ENCODE measurements at regions not wholly inside any gene's neighbourhood (a gene's known extent, or its start where the extent isn't known, plus 50 kb on each side); places are given as distances from the start of the nearest gene placed in this dataset.

- no peak for DNase-seq
- Histone ChIP-seq H3K4me3 (no peak overlapping the region), H3K9me2 (ENCODE audit: insufficient read depth) (no peaks in the 10 kb centered on the region), H3K27ac (no peak overlapping the region), H3K27me3 (ENCODE audit: insufficient read depth, low read depth) (no peaks in the 10 kb centered on the region), H2AFZ (no peak overlapping the region), H4K20me1 (ENCODE audit: insufficient read depth) (no peaks in the 10 kb centered on the region), H3K9me3 (ENCODE audit: insufficient read depth, low read depth) (no peaks in the 10 kb centered on the region), H3K4me2 (no peak overlapping the region), H3K36me3 (ENCODE audit: low read depth) (no peaks in the 10 kb centered on the region), H3K79me2 (ENCODE audit: low read depth) (no peaks in the 10 kb centered on the region), H3K4me1 (replicated peaks; ENCODE audit: insufficient read depth) (no peaks in the 10 kb centered on the region), H3F3A (ENCODE audit: insufficient read depth, low read depth) (no peaks in the 10 kb centered on the region)
- ChIA-PET POLR2A (ENCODE audit: unreplicated experiment) (no interaction called here), CTCF (no interaction called here)
- intact Hi-C loops (cut with micrococcal nuclease; ENCODE audit: unreplicated experiment), result loop anchor here (10.0 kb wide), 1 partner anchor 417 kb away; the partner anchor contains the start of genes NMBR and VTA1
- BruUV-seq (replicated peaks), result no TSS peak
- TF ChIP-seq CTCF (conservative IDR thresholded peaks at IDR 0.05), result no peak
Observed at GRCh38 chr6:142561511-142562265, 259.9 kb downstream of the ADGRG6 start.

GRCh38 chr6:142562865-142563264, 261.1 kb downstream of the ADGRG6 start:
- Histone ChIP-seq H3K4me3 (no peak overlapping the region), H3K4me2 (no peak overlapping the region), H4K20me1 (ENCODE audit: insufficient read depth) (no peaks in the 10 kb centered on the region), H3F3A (ENCODE audit: insufficient read depth, low read depth) (no peaks in the 10 kb centered on the region), H3K27me3 (ENCODE audit: insufficient read depth, low read depth) (no peaks in the 10 kb centered on the region), H2AFZ (no peak overlapping the region), H3K27ac (no peak overlapping the region), H3K9me2 (ENCODE audit: insufficient read depth) (no peaks in the 10 kb centered on the region), H3K79me2 (ENCODE audit: low read depth) (no peaks in the 10 kb centered on the region), H3K36me3 (ENCODE audit: low read depth) (no peaks in the 10 kb centered on the region), H3K9me3 (ENCODE audit: insufficient read depth, low read depth) (no peaks in the 10 kb centered on the region), H3K4me1 (replicated peaks; ENCODE audit: insufficient read depth) (no peaks in the 10 kb centered on the region)
- BruUV-seq (replicated peaks), result no TSS peak
- POLR2A ChIA-PET (ENCODE audit: unreplicated experiment), result no interaction called here
- no peak for TF ChIP-seq CTCF (conservative IDR thresholded peaks at IDR 0.05)
- TF ChIP-seq EZH2 (IDR thresholded peaks at IDR 0.05; ENCODE audit: low read depth), result no peak
- intact Hi-C loops (cut with micrococcal nuclease; ENCODE audit: unreplicated experiment), result loop anchor here (10.0 kb wide), 1 partner anchor 418 kb away; the partner anchor contains the start of genes NMBR and VTA1
- DNase-seq, result no peak
- CTCF ChIA-PET, result no interaction called here

GRCh38 chr6:142566628-142567396, 265.0 kb downstream of the ADGRG6 start:
- Histone ChIP-seq H3F3A (ENCODE audit: insufficient read depth, low read depth) (no peaks in the 10 kb centered on the region), H3K4me3 (no peak overlapping the region)

More at GRCh38 chr6:142566628-142567396, 265.0 kb downstream of the ADGRG6 start:
- Histone ChIP-seq H3K79me2 (ENCODE audit: low read depth) (no peaks in the 10 kb centered on the region), H4K20me1 (ENCODE audit: insufficient read depth) (no peaks in the 10 kb centered on the region), H3K9me3 (ENCODE audit: insufficient read depth, low read depth) (no peaks in the 10 kb centered on the region), H3K4me1 (replicated peaks; ENCODE audit: insufficient read depth) (peaks cover 20% of the 10 kb centered on the region), H3K36me3 (ENCODE audit: low read depth) (no peaks in the 10 kb centered on the region), H3K27me3 (ENCODE audit: insufficient read depth, low read depth) (no peaks in the 10 kb centered on the region), H2AFZ (no peak overlapping the region), H3K4me2 (no peak overlapping the region), H3K27ac (no peak overlapping the region), H3K9me2 (ENCODE audit: insufficient read depth) (no peaks in the 10 kb centered on the region)
- POLR2A ChIA-PET (ENCODE audit: unreplicated experiment), result no interaction called here
- TF ChIP-seq EZH2 (IDR thresholded peaks at IDR 0.05; ENCODE audit: low read depth), result no peak
- TF ChIP-seq CTCF (conservative IDR thresholded peaks at IDR 0.05), result peak; percentile 90
- CTCF ChIA-PET, result interaction anchor here (1.5 kb wide), 1 partner anchor 95 kb away, joined by 3 read pairs; no protein-coding TSS in a partner anchor
- BruUV-seq (replicated peaks), result no TSS peak
- intact Hi-C loops (cut with micrococcal nuclease; ENCODE audit: unreplicated experiment), result loop anchor here (1.0 to 10.0 kb wide), 4 partner anchors 93 to 422 kb away; partner anchors contain the start of genes HIVEP2, NMBR and VTA1
- peak; percentile 44 to 56 for DNase-seq

Measured in PC-9 (cell line).